Suprapubic skin (tissue), 4 donors: ENCODE measurements at regions not wholly inside any gene's neighbourhood (a gene's known extent, or its start where the extent isn't known, plus 50 kb on each side); places are given as distances from the start of the nearest gene placed in this dataset.

Experiments
- DNase-seq, 2 donors: peaks; one replicate each; pipeline ENCODE4 v3.0.0-alpha.2; 2019; ENCODE audit warnings: low spot score in 2 of 2
- H3K27ac ChIP-seq: fragments of 200-600 bp; sonication (generic); one replicate; pipeline ENCODE4 v1.5.1; 2019
- H3K27me3 ChIP-seq: fragments of 200-600 bp; sonication (generic); one replicate; pipeline ENCODE4 v1.5.1; 2019
- H3K36me3 ChIP-seq: fragments of 200-600 bp; sonication (generic); one replicate; pipeline ENCODE4 v1.5.1; 2019
- H3K4me1 ChIP-seq: fragments of 200-600 bp; sonication (generic); one replicate; pipeline ENCODE4 v1.5.1; 2019
- H3K4me3 ChIP-seq: fragments of 200-600 bp; sonication (generic); one replicate; pipeline ENCODE4 v1.5.1; 2019; ENCODE audit warnings: mild to moderate bottlenecking
- H3K9me3 ChIP-seq: fragments of 200-600 bp; sonication (generic); one replicate; pipeline ENCODE4 v1.5.1; 2019
- CTCF ChIP-seq, 2 donors: fragments of 200-600 bp in 1 of 2; fragments of 450-650 bp in 1 of 2; sonication (generic) in 1 of 2; IDR thresholded peaks; one replicate each; pipeline ENCODE4 v1.5.1; 2016 to 2019; ENCODE audit warnings: antibody characterized with exemption in 2 of 2, mild to moderate bottlenecking in 1 of 2, moderate library complexity in 1 of 2
- EP300 ChIP-seq: sonication (generic); formaldehyde crosslinking; IDR thresholded peaks from one replicate; pipeline ENCODE4 v1.6.1; 2017; ENCODE audit warnings: antibody characterized with exemption
- POLR2A ChIP-seq, 2 donors: fragments of 450-650 bp; IDR thresholded peaks; one replicate each; pipeline ENCODE4 v1.6.1; 2017; ENCODE audit warnings: antibody characterized with exemption in 2 of 2, mild to moderate bottlenecking in 2 of 2, moderate library complexity in 2 of 2
- POLR2AphosphoS5 ChIP-seq, 3 donors: sonication (generic); formaldehyde crosslinking; IDR thresholded peaks; one replicate each; pipeline ENCODE4 v1.6.1; 2017; ENCODE audit warnings: antibody characterized with exemption in 3 of 3
- WGBS: methylation state at CpG from one replicate; pipeline ENCODE4 v1.1.5; 2018; 5-methylcytosine and 5-hydroxymethylcytosine counted together

GRCh38 chr1:219109424-219110018 lies 64.2 kb upstream of the LYPLAL1 start:
- Histone ChIP-seq H3K36me3 (no peaks in the 10 kb centered on the region), H3K9me3 (no peaks in the 10 kb centered on the region), H3K4me1 (no peaks in the 10 kb centered on the region), H3K4me3 (no peak overlapping the region), H3K27me3 (no peaks in the 10 kb centered on the region), H3K27ac (no peak overlapping the region)
- DNase-seq: no peak
- TF ChIP-seq CTCF (IDR thresholded peaks at IDR 0.05) (no peak), EP300 (no peak), POLR2A (IDR thresholded peaks at IDR 0.05) (no peak), POLR2AphosphoS5 (IDR thresholded peaks at IDR 0.05) (no peak)

- H3K27me3 ChIP-seq: no peaks in the 10 kb centered on the region
- H3K36me3 ChIP-seq: no peaks in the 10 kb centered on the region
- H3K9me3 ChIP-seq: no peaks in the 10 kb centered on the region
- no peak overlapping the region for H3K27ac ChIP-seq
- no peak for DNase-seq
- no peak overlapping the region for H3K4me3 ChIP-seq
- H3K4me1 ChIP-seq: no peaks in the 10 kb centered on the region
- TF ChIP-seq EP300 (no peak), POLR2A (IDR thresholded peaks at IDR 0.05) (no peak), CTCF (IDR thresholded peaks at IDR 0.05) (no peak), POLR2AphosphoS5 (IDR thresholded peaks at IDR 0.05) (no peak)
Observed at GRCh38 chr1:219113261-219113660, 60.4 kb upstream of the LYPLAL1 start.

- H3K9me3 ChIP-seq: no peaks in the 10 kb centered on the region
- no peak for TF ChIP-seq POLR2AphosphoS5 (IDR thresholded peaks at IDR 0.05)
- TF ChIP-seq CTCF (IDR thresholded peaks at IDR 0.05): no peak
- no peak for TF ChIP-seq POLR2A (IDR thresholded peaks at IDR 0.05)
- TF ChIP-seq EP300: no peak
- no peaks in the 10 kb centered on the region for H3K36me3 ChIP-seq
- no peaks in the 10 kb centered on the region for H3K27me3 ChIP-seq
- H3K4me1 ChIP-seq: no peaks in the 10 kb centered on the region
- WGBS: 95% methylated on average over 1 of the region's 1 CpG
- H3K4me3 ChIP-seq: no peak overlapping the region
- DNase-seq: no peak
- H3K27ac ChIP-seq: no peak overlapping the region
Observed at GRCh38 chr1:219114014-219114413, 59.7 kb upstream of the LYPLAL1 start.

- Histone ChIP-seq H3K4me3 (no peak overlapping the region), H3K27me3 (no peaks in the 10 kb centered on the region), H3K4me1 (peaks cover 10% of the 10 kb centered on the region), H3K36me3 (no peaks in the 10 kb centered on the region), H3K27ac (no peak overlapping the region), H3K9me3 (no peaks in the 10 kb centered on the region)
- no peak for TF ChIP-seq POLR2AphosphoS5 (IDR thresholded peaks at IDR 0.05)
- TF ChIP-seq EP300: no peak
- TF ChIP-seq POLR2A (IDR thresholded peaks at IDR 0.05): no peak
- no peak for TF ChIP-seq CTCF (IDR thresholded peaks at IDR 0.05)
- no peak for DNase-seq
Observed at GRCh38 chr1:219119839-219120238, 53.8 kb upstream of the LYPLAL1 start.

GRCh38 chr1:219120624-219121544 lies 52.8 kb upstream of the LYPLAL1 start:
- Histone ChIP-seq H3K27me3 (no peaks in the 10 kb centered on the region), H3K9me3 (no peaks in the 10 kb centered on the region), H3K36me3 (no peaks in the 10 kb centered on the region), H3K4me1 (peaks cover 10% of the 10 kb centered on the region), H3K4me3 (no peak overlapping the region), H3K27ac (peak overlapping the region; percentile 35)
- TF ChIP-seq CTCF (IDR thresholded peaks at IDR 0.05) (no peak), POLR2A (IDR thresholded peaks at IDR 0.05) (no peak), POLR2AphosphoS5 (IDR thresholded peaks at IDR 0.05) (peak in 2 of 3 donors; percentile 67 to 83)
- 52% methylated on average over 6 of the region's 6 CpGs for WGBS
- peak; percentile 66 to 80 for DNase-seq
